ENCODE measurements at regions not wholly inside any gene's neighbourhood (a gene's known extent, or its start where the extent isn't known, plus 50 kb on each side); places are given as distances from the start of the nearest gene placed in this dataset.

- DNase-seq: no peak
These were observed 113.7 kb upstream of the DHX40 start for GRCh38 chr17:59451706-59452105.

- no peak for DNase-seq
These were observed 110.7 kb upstream of the DHX40 start for GRCh38 chr17:59454633-59455105.

- DNase-seq: no peak
These were observed 109.0 kb upstream of the DHX40 start for GRCh38 chr17:59456428-59456827.

GRCh38 chr17:59456923-59457615 lies 108.3 kb upstream of the DHX40 start:
- no peak for DNase-seq

- DNase-seq: no peak
These were observed 103.0 kb upstream of the DHX40 start for GRCh38 chr17:59462385-59462784.

GRCh38 chr17:59464246-59464645 lies 101.2 kb upstream of the DHX40 start:
- DNase-seq: no peak

- no peak for DNase-seq
These were observed 99.5 kb upstream of the DHX40 start for GRCh38 chr17:59465949-59466307.

- DNase-seq: no peak
These were observed 98.2 kb upstream of the DHX40 start for GRCh38 chr17:59466946-59467801.

GRCh38 chr17:59469786-59470485 lies 95.5 kb upstream of the DHX40 start:
- no peak for DNase-seq

- DNase-seq: no peak
These were observed 94.6 kb upstream of the DHX40 start for GRCh38 chr17:59470624-59471297.

GRCh38 chr17:59476413-59476812 lies 89.0 kb upstream of the DHX40 start:
- DNase-seq: no peak

- no peak for DNase-seq
These were observed 86.3 kb upstream of the DHX40 start for GRCh38 chr17:59479141-59479540.

- no peak for DNase-seq
These were observed 81.5 kb upstream of the DHX40 start for GRCh38 chr17:59483860-59484259.

GRCh38 chr17:59485015-59485414 lies 80.4 kb upstream of the DHX40 start:
- DNase-seq: no peak

GRCh38 chr17:59485946-59486345 lies 79.5 kb upstream of the DHX40 start:
- no peak for DNase-seq

- peak; percentile 71 for DNase-seq
These were observed 78.1 kb upstream of the DHX40 start for GRCh38 chr17:59487161-59487873.

GRCh38 chr17:59488805-59489204 lies 76.6 kb upstream of the DHX40 start:
- DNase-seq: no peak

GRCh38 chr17:59490216-59490615 lies 75.2 kb upstream of the DHX40 start:
- peak; percentile 10 for DNase-seq

GRCh38 chr17:59491353-59492090 lies 73.9 kb upstream of the DHX40 start:
- DNase-seq: no peak

GRCh38 chr17:59492091-59492451 lies 73.3 kb upstream of the DHX40 start:
- no peak for DNase-seq

GRCh38 chr17:59493867-59494266 lies 71.5 kb upstream of the DHX40 start:
- DNase-seq: no peak

Data from NCI-H446 treated with DMSO at 0.1 percent for 48 hours (cell line).